Fibroblast of mammary gland (primary cell): ENCODE measurements at regions not wholly inside any gene's neighbourhood (a gene's known extent, or its start where the extent isn't known, plus 50 kb on each side); places are given as distances from the start of the nearest gene placed in this dataset.

Experiments
- DNase-seq: peaks from one replicate; pipeline ENCODE4 v3.0.0-alpha.2; 2010; ENCODE audit warnings: low read depth
- H3K4me3 ChIP-seq: 2 replicates; pipeline ENCODE4 v1.5.1; 2011; ENCODE audit warnings: low read depth, mild to moderate bottlenecking, low read length, moderate library complexity; ENCODE audit not compliant: control insufficient read depth
- CTCF ChIP-seq: conservative IDR thresholded peaks from 2 replicates; pipeline ENCODE4 v1.5.1; 2011; ENCODE audit warnings: low read depth, low read length, inconsistent platforms; ENCODE audit not compliant: control insufficient read depth, insufficient read depth

- DNase-seq: no peak
- no peak overlapping the region for H3K4me3 ChIP-seq
- TF ChIP-seq CTCF: no peak
Observed at GRCh38 chr13:79222427-79223205, 183.4 kb downstream of the RBM26 start.

GRCh38 chr13:79212064-79212619, 193.9 kb downstream of the RBM26 start:
- no peak for DNase-seq
- H3K4me3 ChIP-seq: no peak overlapping the region
- TF ChIP-seq CTCF: no peak

- no peak for DNase-seq
- TF ChIP-seq CTCF: no peak
Observed at GRCh38 chr13:79211377-79211776, 194.7 kb downstream of the RBM26 start.

GRCh38 chr13:79197933-79198332, 208.1 kb downstream of the RBM26 start:
- TF ChIP-seq CTCF: no peak
- no peak for DNase-seq
- no peak overlapping the region for H3K4me3 ChIP-seq

More at GRCh38 chr13:79211377-79211776, 194.7 kb downstream of the RBM26 start:
- H3K4me3 ChIP-seq: no peak overlapping the region

GRCh38 chr13:79196843-79197242, 209.2 kb downstream of the RBM26 start:
- no peak for TF ChIP-seq CTCF
- DNase-seq: no peak

GRCh38 chr13:79196366-79196765, 209.7 kb downstream of the RBM26 start:
- no peak for TF ChIP-seq CTCF
- H3K4me3 ChIP-seq: no peak overlapping the region
- no peak for DNase-seq

More at GRCh38 chr13:79196843-79197242, 209.2 kb downstream of the RBM26 start:
- no peak overlapping the region for H3K4me3 ChIP-seq

GRCh38 chr13:79194727-79195126, 211.3 kb downstream of the RBM26 start:
- no peak for DNase-seq
- H3K4me3 ChIP-seq: no peak overlapping the region
- no peak for TF ChIP-seq CTCF
